CD4-positive, alpha-beta T cell (primary cell): ENCODE measurements at regions not wholly inside any gene's neighbourhood (a gene's known extent, or its start where the extent isn't known, plus 50 kb on each side); places are given as distances from the start of the nearest gene placed in this dataset.

Source experiments
- ATAC-seq: fragments of 200-7000 bp; cut with Tn5 transposase; one replicate; pipeline ENCODE4 v1.10.0; 2022; ENCODE audit warnings: mild to moderate bottlenecking; ENCODE audit not compliant: poor library complexity
- CTCF ChIA-PET: fragments of 350-600 bp; sonication (Branson Sonifier 250); formaldehyde crosslinking; loops from one replicate; lab custom pipeline; 2021; ENCODE audit warnings: antibody characterized with exemption, inconsistent platforms; lab: Charles Lee
- POLR2A ChIA-PET: fragments of 350-600 bp; sonication (Branson Sonifier 250); formaldehyde crosslinking; loops from one replicate; lab custom pipeline; 2021; ENCODE audit warnings: antibody characterized with exemption, inconsistent platforms; lab: Charles Lee
- DNase-seq, 14 experiments: peaks; one replicate each; pipeline ENCODE4 v3.0.0-alpha.2; 2013 to 2020; ENCODE audit warnings: mixed read lengths in 2 of 14
- H3K27ac ChIP-seq, 2 donors: one replicate each; pipeline versions ENCODE4 v1.5.1 to v1.7.0; 2013; ENCODE audit warnings: low read length in 2 of 2, low read depth in 1 of 2, mild to moderate bottlenecking in 1 of 2
- H3K27me3 ChIP-seq, 2 experiments: 1 replicate in 1 of 2; 2 replicates in 1 of 2; pipeline versions ENCODE4 v1.6.1 to v1.7.0; 2013; ENCODE audit warnings: low read length in 2 of 2, control low read depth in 1 of 2, mild to moderate bottlenecking in 1 of 2, moderate library complexity in 1 of 2; ENCODE audit not compliant: insufficient read depth in 2 of 2, control insufficient read depth in 1 of 2
- H3K36me3 ChIP-seq: one replicate; pipeline ENCODE4 v1.6.1; 2013; ENCODE audit warnings: low read length, control low read depth; ENCODE audit not compliant: insufficient read depth
- H3K4me1 ChIP-seq: one replicate; pipeline ENCODE4 v1.6.1; 2013; ENCODE audit warnings: low read length, control low read depth; ENCODE audit not compliant: insufficient read depth
- H3K4me3 ChIP-seq: one replicate; pipeline ENCODE4 v1.5.1; 2013; ENCODE audit warnings: mild to moderate bottlenecking, low read length, moderate library complexity
- H3K9me3 ChIP-seq, 2 experiments: 1 replicate in 1 of 2; 2 replicates in 1 of 2; pipeline versions ENCODE4 v1.6.1 to v1.7.0; 2013; ENCODE audit warnings: low read length in 2 of 2, mild to moderate bottlenecking in 2 of 2, control low read depth in 1 of 2, moderate library complexity in 1 of 2; ENCODE audit not compliant: control insufficient read depth in 1 of 2, insufficient read depth in 1 of 2
- H3K27ac Mint-ChIP-seq: one replicate; pipeline ENCODE4 v1.8.0; 2020; ENCODE audit warnings: mixed read lengths
- H3K27me3 Mint-ChIP-seq: one replicate; pipeline ENCODE4 v1.8.0; 2021; ENCODE audit warnings: mixed read lengths
- H3K36me3 Mint-ChIP-seq: one replicate; pipeline ENCODE4 v1.8.0; 2021; ENCODE audit warnings: low read depth, mixed read lengths
- H3K4me1 Mint-ChIP-seq: one replicate; pipeline ENCODE4 v1.8.0; 2021; ENCODE audit warnings: low read depth, mixed read lengths
- H3K4me3 Mint-ChIP-seq: one replicate; pipeline ENCODE4 v1.8.0; 2020; ENCODE audit warnings: mild to moderate bottlenecking, mixed read lengths
- H3K9me3 Mint-ChIP-seq: one replicate; pipeline ENCODE4 v1.8.0; 2020; ENCODE audit warnings: mixed read lengths
- intact Hi-C, 2 experiments: fragments of 100-400 bp; cut with DNase I in 1 of 2; cut with micrococcal nuclease in 1 of 2; formaldehyde crosslinking; loops; one replicate each; pipeline versions ENCODE4 v1.15.1 to v1.9.0; 2023 to 2025; cut with DNase I, micrococcal nuclease
- TF ChIP-seq, protein P1 (sequence below): fragments of 200-600 bp; IDR thresholded peaks from one replicate; pipeline ENCODE4 v1.8.0; 2022; ENCODE audit warnings: antibody characterized with exemption, mild to moderate bottlenecking

DNA sequence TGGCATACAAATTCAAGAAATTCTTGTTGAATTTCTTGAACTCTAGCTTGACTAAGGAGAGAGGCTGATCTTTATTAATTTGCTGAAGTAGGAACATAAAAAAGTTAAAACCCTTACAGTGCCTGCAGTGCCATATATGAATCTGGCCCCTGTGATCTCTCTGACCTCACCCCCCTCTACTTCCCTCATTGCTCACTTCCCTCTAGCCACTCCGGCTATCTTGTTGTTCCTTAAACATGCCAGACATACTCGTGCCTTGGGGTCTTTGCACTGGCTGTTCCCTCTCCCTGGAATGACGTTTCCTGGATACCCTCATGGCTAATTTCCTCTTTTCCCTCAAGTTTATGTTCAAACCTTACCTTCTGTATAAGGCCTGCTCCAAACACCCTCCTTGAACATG, 246.3 kb upstream of the SIX2 start:
- no peaks in the 10 kb centered on the region for H3K9me3 Mint-ChIP-seq
- H3K4me1 ChIP-seq: no peaks in the 10 kb centered on the region
- no peaks in the 10 kb centered on the region for H3K36me3 Mint-ChIP-seq
- H3K4me1 Mint-ChIP-seq: no peaks in the 10 kb centered on the region
- no peaks in the 10 kb centered on the region for H3K36me3 ChIP-seq
- ChIA-PET POLR2A (no interaction called here), CTCF (no interaction called here)
- intact Hi-C loops: no loop called here
- ATAC-seq: no peak
- no peaks in the 10 kb centered on the region for H3K9me3 ChIP-seq
- H3K27ac Mint-ChIP-seq: no peak overlapping the region
- H3K4me3 Mint-ChIP-seq: no peak overlapping the region
- TF ChIP-seq, protein P1, sequence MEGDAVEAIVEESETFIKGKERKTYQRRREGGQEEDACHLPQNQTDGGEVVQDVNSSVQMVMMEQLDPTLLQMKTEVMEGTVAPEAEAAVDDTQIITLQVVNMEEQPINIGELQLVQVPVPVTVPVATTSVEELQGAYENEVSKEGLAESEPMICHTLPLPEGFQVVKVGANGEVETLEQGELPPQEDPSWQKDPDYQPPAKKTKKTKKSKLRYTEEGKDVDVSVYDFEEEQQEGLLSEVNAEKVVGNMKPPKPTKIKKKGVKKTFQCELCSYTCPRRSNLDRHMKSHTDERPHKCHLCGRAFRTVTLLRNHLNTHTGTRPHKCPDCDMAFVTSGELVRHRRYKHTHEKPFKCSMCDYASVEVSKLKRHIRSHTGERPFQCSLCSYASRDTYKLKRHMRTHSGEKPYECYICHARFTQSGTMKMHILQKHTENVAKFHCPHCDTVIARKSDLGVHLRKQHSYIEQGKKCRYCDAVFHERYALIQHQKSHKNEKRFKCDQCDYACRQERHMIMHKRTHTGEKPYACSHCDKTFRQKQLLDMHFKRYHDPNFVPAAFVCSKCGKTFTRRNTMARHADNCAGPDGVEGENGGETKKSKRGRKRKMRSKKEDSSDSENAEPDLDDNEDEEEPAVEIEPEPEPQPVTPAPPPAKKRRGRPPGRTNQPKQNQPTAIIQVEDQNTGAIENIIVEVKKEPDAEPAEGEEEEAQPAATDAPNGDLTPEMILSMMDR: no peak
- no peak overlapping the region for H3K27ac ChIP-seq
- H3K4me3 ChIP-seq: no peak overlapping the region
- H3K27me3 Mint-ChIP-seq: peaks cover under 1% of the 10 kb centered on the region
- H3K27me3 ChIP-seq: no peaks in the 10 kb centered on the region
- DNase-seq: no peak

DNA sequence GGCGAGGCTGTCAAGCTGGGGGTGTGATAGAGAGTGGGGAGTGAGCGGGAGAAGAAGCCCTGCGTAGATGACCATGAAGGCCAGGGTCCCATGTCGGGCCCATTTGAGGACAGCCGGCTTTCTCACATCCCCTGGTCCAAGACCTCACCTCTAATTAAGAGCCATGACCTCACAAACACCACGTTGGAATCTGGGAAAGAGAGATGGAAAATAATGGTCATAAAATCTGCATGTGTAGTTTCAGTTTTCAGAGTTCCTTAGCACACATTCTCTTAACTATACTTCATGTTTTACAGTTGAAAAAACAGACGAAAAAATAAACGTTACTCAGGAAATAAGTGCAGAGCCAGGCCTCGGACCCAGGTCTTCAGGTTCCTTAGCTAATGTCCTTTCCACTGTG, 244.8 kb upstream of the SIX2 start:
- no peaks in the 10 kb centered on the region for H3K4me1 Mint-ChIP-seq
- CTCF ChIA-PET: no interaction called here

DNA sequence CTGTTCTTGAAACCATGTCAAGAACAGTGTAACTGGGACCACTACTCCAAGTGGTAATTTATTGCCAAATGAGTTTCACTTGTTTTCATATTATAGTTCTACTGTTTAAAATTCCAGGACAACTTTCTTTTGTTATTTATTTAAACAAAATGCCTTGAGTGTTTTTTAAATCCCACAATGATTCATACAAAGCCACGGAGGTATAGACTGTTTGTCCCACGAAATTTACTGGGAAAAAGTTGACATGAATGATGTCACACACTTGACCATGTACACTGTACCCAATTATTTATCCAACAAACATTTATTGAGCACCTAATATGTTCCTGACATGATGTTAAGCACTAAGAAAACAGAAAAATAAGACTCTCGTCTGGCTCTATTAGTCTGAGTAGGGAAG, 243.9 kb upstream of the SIX2 start:
- CTCF ChIA-PET: no interaction called here
- H3K9me3 Mint-ChIP-seq: no peaks in the 10 kb centered on the region

More for the DNA sequence above, 244.8 kb upstream of the SIX2 start:
- Mint-ChIP-seq H3K27me3 (no peaks in the 10 kb centered on the region), H3K27ac (no peak overlapping the region), H3K36me3 (no peaks in the 10 kb centered on the region), H3K9me3 (no peaks in the 10 kb centered on the region), H3K4me3 (no peak overlapping the region)
- TF ChIP-seq, protein P1: no peak
- DNase-seq (no peak), ATAC-seq (no peak)
- no peaks in the 10 kb centered on the region for H3K4me1 ChIP-seq
- H3K27ac ChIP-seq: no peak overlapping the region
- POLR2A ChIA-PET: no interaction called here
- intact Hi-C loops: no loop called here
- no peaks in the 10 kb centered on the region for H3K27me3 ChIP-seq
- no peaks in the 10 kb centered on the region for H3K36me3 ChIP-seq
- no peak overlapping the region for H3K4me3 ChIP-seq
- H3K9me3 ChIP-seq: no peaks in the 10 kb centered on the region

More for the DNA sequence above, 243.9 kb upstream of the SIX2 start:
- H3K27me3 Mint-ChIP-seq: no peaks in the 10 kb centered on the region
- no peak overlapping the region for H3K27ac ChIP-seq
- TF ChIP-seq, protein P1: no peak
- intact Hi-C loops: no loop called here
- no peaks in the 10 kb centered on the region for H3K4me1 ChIP-seq
- H3K4me3 ChIP-seq: no peak overlapping the region
- ATAC-seq (no peak), DNase-seq (no peak)
- no peaks in the 10 kb centered on the region for H3K36me3 Mint-ChIP-seq
- H3K27me3 ChIP-seq: no peaks in the 10 kb centered on the region
- no peaks in the 10 kb centered on the region for H3K4me1 Mint-ChIP-seq
- H3K4me3 Mint-ChIP-seq: no peak overlapping the region
- POLR2A ChIA-PET: no interaction called here
- no peak overlapping the region for H3K27ac Mint-ChIP-seq
- no peaks in the 10 kb centered on the region for H3K9me3 ChIP-seq
- no peaks in the 10 kb centered on the region for H3K36me3 ChIP-seq
